Endothelial cell (in vitro differentiated cells): ENCODE measurements at regions not wholly inside any gene's neighbourhood (a gene's known extent, or its start where the extent isn't known, plus 50 kb on each side); places are given as distances from the start of the nearest gene placed in this dataset.

Experiments used
- DNase-seq: peaks from one replicate; pipeline ENCODE4 v3.0.0; 2021; ENCODE audit warnings: low spot score
- H3K27ac Mint-ChIP-seq: one replicate; pipeline ENCODE4 v1.8.0; 2021; ENCODE audit warnings: mixed read lengths, inconsistent platforms; ENCODE audit not compliant: unreplicated experiment
- H3K27me3 Mint-ChIP-seq: one replicate; pipeline ENCODE4 v1.8.0; 2021; ENCODE audit warnings: mild to moderate bottlenecking, moderate library complexity, mixed read lengths, inconsistent platforms; ENCODE audit not compliant: unreplicated experiment
- H3K36me3 Mint-ChIP-seq: one replicate; pipeline ENCODE4 v1.8.0; 2021; ENCODE audit warnings: mild to moderate bottlenecking, low read depth, mixed read lengths, inconsistent platforms; ENCODE audit not compliant: unreplicated experiment
- H3K4me1 Mint-ChIP-seq: one replicate; pipeline ENCODE4 v1.8.0; 2021; ENCODE audit warnings: mild to moderate bottlenecking, mixed read lengths, inconsistent platforms; ENCODE audit not compliant: unreplicated experiment
- H3K4me3 Mint-ChIP-seq: one replicate; pipeline ENCODE4 v1.8.0; 2021; ENCODE audit warnings: mild to moderate bottlenecking, mixed read lengths, inconsistent platforms; ENCODE audit not compliant: unreplicated experiment
- H3K9me3 Mint-ChIP-seq: one replicate; pipeline ENCODE4 v1.8.0; 2021; ENCODE audit warnings: mixed read lengths, inconsistent platforms; ENCODE audit not compliant: unreplicated experiment
- CTCF ChIP-seq: fragments of 200-600 bp; sonication (generic); IDR thresholded peaks from one replicate; pipeline ENCODE4 v1.5.0; 2021; ENCODE audit warnings: antibody characterized with exemption; ENCODE audit not compliant: unreplicated experiment

GRCh38 chr5:118016396-118016795, 972.0 kb downstream of the DTWD2 start:
- no peaks in the 10 kb centered on the region for H3K9me3 Mint-ChIP-seq
- peaks cover 2% of the 10 kb centered on the region for H3K27me3 Mint-ChIP-seq
- no peaks in the 10 kb centered on the region for H3K4me1 Mint-ChIP-seq
- no peak overlapping the region for H3K4me3 Mint-ChIP-seq
- TF ChIP-seq CTCF: no peak
- no peak overlapping the region for H3K27ac Mint-ChIP-seq
- DNase-seq: no peak
- H3K36me3 Mint-ChIP-seq: no peaks in the 10 kb centered on the region

- TF ChIP-seq CTCF: no peak
- Mint-ChIP-seq H3K36me3 (no peaks in the 10 kb centered on the region), H3K27me3 (peaks cover 2% of the 10 kb centered on the region), H3K9me3 (no peaks in the 10 kb centered on the region), H3K27ac (no peak overlapping the region), H3K4me3 (no peak overlapping the region), H3K4me1 (no peaks in the 10 kb centered on the region)
- no peak for DNase-seq
Observed at GRCh38 chr5:118015511-118015910, 972.8 kb downstream of the DTWD2 start.

- no peak overlapping the region for H3K27ac Mint-ChIP-seq
- H3K9me3 Mint-ChIP-seq: no peaks in the 10 kb centered on the region
- no peak for TF ChIP-seq CTCF
- DNase-seq: no peak
- H3K36me3 Mint-ChIP-seq: no peaks in the 10 kb centered on the region
- no peaks in the 10 kb centered on the region for H3K27me3 Mint-ChIP-seq
- no peak overlapping the region for H3K4me3 Mint-ChIP-seq
- H3K4me1 Mint-ChIP-seq: no peaks in the 10 kb centered on the region
Observed at GRCh38 chr5:118009741-118010297, 978.5 kb downstream of the DTWD2 start.

GRCh38 chr5:118008779-118009178, 979.6 kb downstream of the DTWD2 start:
- H3K4me3 Mint-ChIP-seq: no peak overlapping the region
- no peak for TF ChIP-seq CTCF
- no peaks in the 10 kb centered on the region for H3K36me3 Mint-ChIP-seq
- H3K9me3 Mint-ChIP-seq: no peaks in the 10 kb centered on the region
- no peaks in the 10 kb centered on the region for H3K27me3 Mint-ChIP-seq
- H3K27ac Mint-ChIP-seq: no peak overlapping the region
- DNase-seq: no peak
- no peaks in the 10 kb centered on the region for H3K4me1 Mint-ChIP-seq

GRCh38 chr5:118007262-118007661, 981.1 kb downstream of the DTWD2 start:
- TF ChIP-seq CTCF: no peak
- Mint-ChIP-seq H3K9me3 (no peaks in the 10 kb centered on the region), H3K27ac (no peak overlapping the region), H3K4me1 (no peaks in the 10 kb centered on the region), H3K27me3 (no peaks in the 10 kb centered on the region), H3K36me3 (no peaks in the 10 kb centered on the region), H3K4me3 (no peak overlapping the region)
- no peak for DNase-seq
